SU-DHL-6 (cell line): ENCODE measurements at regions not wholly inside any gene's neighbourhood (a gene's known extent, or its start where the extent isn't known, plus 50 kb on each side); places are given as distances from the start of the nearest gene placed in this dataset.

ENCODE experiments used
- CTCF ChIP-seq: fragments of 200-600 bp; sonication (generic); IDR thresholded peaks from one replicate; pipeline ENCODE4 v1.5.1; 2017; ENCODE audit warnings: antibody characterized with exemption, mild to moderate bottlenecking, low read length, moderate library complexity; ENCODE audit not compliant: insufficient read depth, poor library complexity, severe bottlenecking
- EZH2phosphoT487 ChIP-seq: fragments of 200-600 bp; sonication (generic), shearing (Covaris generic); conservative IDR thresholded peaks from 2 replicates; pipeline ENCODE4 v1.6.1; 2018; ENCODE audit warnings: mild to moderate bottlenecking, antibody characterized with exemption, low read length, moderate library complexity, mixed read lengths

GRCh38 chr2:155662224-155662623 lies 670.3 kb downstream of the NR4A2 start:
- TF ChIP-seq CTCF (no peak), EZH2phosphoT487 (no peak)
